Pancreas (tissue), 10 donors: ENCODE measurements at regions not wholly inside any gene's neighbourhood (a gene's known extent, or its start where the extent isn't known, plus 50 kb on each side); places are given as distances from the start of the nearest gene placed in this dataset.

Experiments
- ATAC-seq, 4 donors: fragments of 200-7000 bp; cut with Tn5 transposase; one replicate each; pipeline versions ENCODE4 v1.8.0 to v1.9.1; 2020; ENCODE audit warnings: mild to moderate bottlenecking in 4 of 4, moderate library complexity in 4 of 4
- DNase-seq, 6 donors: peaks; one replicate each; pipeline ENCODE4 v3.0.0-alpha.2; 2020
- FAIRE-seq: peaks from 2 replicates; lab custom pipeline; 2012; peaks lifted over from hg19 to GRCh38; lab: Jason Lieb, UNC
- H3K27ac ChIP-seq, 4 donors: fragments of 200-600 bp; sonication (generic); 1 replicate in 3 of 4; 2 replicates in 1 of 4; pipeline versions ENCODE4 v1.5.0 to v1.8.0; 2020
- H3K27me3 ChIP-seq, 4 donors: fragments of 200-600 bp; one replicate each; pipeline ENCODE4 v1.8.0; 2021
- H3K36me3 ChIP-seq, 3 donors: fragments of 200-600 bp; sonication (generic) in 1 of 3; one replicate each; pipeline versions ENCODE4 v1.5.0 to v1.8.0; 2020 to 2021
- H3K4me1 ChIP-seq, 3 donors: fragments of 200-600 bp; one replicate each; pipeline ENCODE4 v1.8.0; 2021
- H3K4me3 ChIP-seq, 4 donors: fragments of 200-600 bp; sonication (generic) in 2 of 4; one replicate each; pipeline versions ENCODE4 v1.5.0 to v1.8.0; 2020 to 2021
- H3K9me3 ChIP-seq, 4 donors: fragments of 200-600 bp; one replicate each; pipeline ENCODE4 v1.8.0; 2021
- WGBS, 2 donors: extraction: QIAGEN DNeasy Blood & Tissue Kit; methylation state at CpG; one replicate each; pipeline ENCODE4 v1.1.7; 2013; 5-methylcytosine and 5-hydroxymethylcytosine counted together
- intact Hi-C, 3 donors: fragments of 100-400 bp; cut with DNase I; formaldehyde crosslinking; loops; one replicate each; pipeline versions ENCODE4 v1.11.1 to v1.14.2; 2022
- TF ChIP-seq, protein P1 (sequence below), 4 donors: fragments of 200-600 bp; sonication (generic) in 3 of 4; IDR thresholded peaks; one replicate each; pipeline versions ENCODE4 v1.5.0 to v1.8.0; 2021; ENCODE audit warnings: antibody characterized with exemption in 4 of 4
- donor health status: healthy with polysubstance abuse.
- donor health status: DM: no; HTN: no; CAD: no; lungs with moderate emphysema.
- donor health status: DM: no; HTN: no; CAD: no.
- donor health status: control.
- donor health status: control.
- donor health status: Bipolar disorder and iron deficiency.
- donor health status: DM: yes; HTN: yes; CAD: no.
- donor health status: DM: no; HTN: no; CAD: no.
- donor health status: DM: no; HTN: no; CAD: no.
- donor health status: DM: yes; HTN: yes; CAD: no.

DNA sequence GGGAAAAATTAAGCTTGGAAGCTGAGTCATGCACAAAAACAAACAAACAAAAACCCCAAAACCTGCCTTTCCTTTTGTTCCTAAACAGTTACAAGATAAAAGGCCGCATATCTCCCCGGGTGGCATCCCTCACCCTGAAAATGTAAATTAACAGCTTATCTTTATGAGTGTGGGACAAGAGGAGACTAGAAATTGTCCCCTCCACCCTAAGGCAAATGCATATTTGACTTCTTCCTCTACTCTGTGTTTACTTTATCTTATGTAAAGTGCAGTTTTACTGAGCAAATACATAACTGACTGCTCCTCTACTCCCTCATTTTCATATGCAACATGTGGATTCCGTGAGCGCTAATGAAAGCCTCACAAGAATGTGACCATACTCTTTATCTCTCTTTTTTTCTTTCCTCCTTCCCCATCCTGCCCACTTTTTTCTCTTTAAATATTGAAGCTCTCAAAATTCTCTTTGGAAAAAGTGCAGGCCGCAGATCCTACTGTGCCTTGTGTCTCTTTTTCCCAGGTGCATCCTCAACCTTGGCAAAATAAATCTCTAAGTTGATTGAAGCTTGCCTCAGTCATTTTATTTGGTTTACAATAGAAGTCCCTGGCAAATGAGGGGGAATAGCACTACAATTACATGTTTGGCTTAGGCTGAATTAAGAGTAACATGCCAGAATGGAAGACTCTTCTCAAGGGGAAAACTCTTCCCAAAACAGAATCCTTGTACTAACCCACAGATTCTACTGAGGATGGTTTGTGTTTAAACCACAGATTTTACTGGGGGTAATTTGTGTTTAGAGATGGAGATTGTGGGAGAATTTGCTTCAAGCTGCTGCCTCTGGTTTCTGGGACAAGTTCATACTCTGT, 72.7 kb upstream of the WDR72 start:
- H3K27ac ChIP-seq: no peak overlapping the region
- intact Hi-C loops: no loop called here
- no peak for ATAC-seq
- FAIRE-seq: peak; percentile 23
- H3K9me3 ChIP-seq: no peaks in the 10 kb centered on the region
- H3K27me3 ChIP-seq: no peaks in the 10 kb centered on the region
- H3K36me3 ChIP-seq: no peaks in the 10 kb centered on the region
- no peak for DNase-seq
- TF ChIP-seq, protein P1, sequence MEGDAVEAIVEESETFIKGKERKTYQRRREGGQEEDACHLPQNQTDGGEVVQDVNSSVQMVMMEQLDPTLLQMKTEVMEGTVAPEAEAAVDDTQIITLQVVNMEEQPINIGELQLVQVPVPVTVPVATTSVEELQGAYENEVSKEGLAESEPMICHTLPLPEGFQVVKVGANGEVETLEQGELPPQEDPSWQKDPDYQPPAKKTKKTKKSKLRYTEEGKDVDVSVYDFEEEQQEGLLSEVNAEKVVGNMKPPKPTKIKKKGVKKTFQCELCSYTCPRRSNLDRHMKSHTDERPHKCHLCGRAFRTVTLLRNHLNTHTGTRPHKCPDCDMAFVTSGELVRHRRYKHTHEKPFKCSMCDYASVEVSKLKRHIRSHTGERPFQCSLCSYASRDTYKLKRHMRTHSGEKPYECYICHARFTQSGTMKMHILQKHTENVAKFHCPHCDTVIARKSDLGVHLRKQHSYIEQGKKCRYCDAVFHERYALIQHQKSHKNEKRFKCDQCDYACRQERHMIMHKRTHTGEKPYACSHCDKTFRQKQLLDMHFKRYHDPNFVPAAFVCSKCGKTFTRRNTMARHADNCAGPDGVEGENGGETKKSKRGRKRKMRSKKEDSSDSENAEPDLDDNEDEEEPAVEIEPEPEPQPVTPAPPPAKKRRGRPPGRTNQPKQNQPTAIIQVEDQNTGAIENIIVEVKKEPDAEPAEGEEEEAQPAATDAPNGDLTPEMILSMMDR (IDR thresholded peaks at IDR 0.05): no peak
- 76 to 78% methylated on average over 5 of the region's 5 CpGs for WGBS, 2 donors
- peaks cover 0 to 3% (median 0%) of the 10 kb centered on the region in 3 donors for H3K4me1 ChIP-seq
- H3K4me3 ChIP-seq: no peak overlapping the region

DNA sequence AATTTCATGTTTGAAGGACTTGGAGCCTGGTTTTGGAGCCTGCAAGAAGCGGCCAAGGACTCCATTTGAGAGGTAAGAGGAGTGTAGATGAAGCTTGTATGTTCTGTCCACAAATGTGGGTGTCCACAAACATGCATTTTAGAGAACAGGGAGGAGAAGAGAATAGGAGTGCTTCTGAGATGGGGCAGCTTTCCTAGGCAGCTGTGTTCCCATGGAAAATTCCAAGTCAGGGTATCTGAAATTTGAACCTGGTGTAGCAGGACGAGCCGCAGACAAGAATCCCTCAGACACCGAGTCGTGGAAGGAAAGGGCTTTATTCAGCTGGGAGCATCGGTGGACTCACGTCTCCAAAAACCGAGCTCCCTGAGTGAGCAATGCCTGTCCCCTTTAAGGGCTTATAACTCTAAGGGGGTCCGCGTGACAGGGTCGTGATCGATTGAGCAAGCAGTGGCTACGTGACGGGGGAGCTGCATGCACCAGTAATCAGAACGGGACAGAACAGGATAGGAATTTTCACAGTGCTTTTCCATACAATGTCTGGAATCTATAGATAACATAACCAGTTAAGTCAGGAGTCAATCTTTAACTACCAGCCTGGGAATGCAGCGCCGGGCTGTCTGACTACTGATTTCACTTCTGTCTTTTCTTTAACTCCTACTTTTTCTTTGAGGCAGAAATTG, 71.4 kb upstream of the WDR72 start:
- Histone ChIP-seq H3K27ac (no peak overlapping the region), H3K27me3 (no peaks in the 10 kb centered on the region), H3K4me1 (peaks cover 0 to 3% (median 0%) of the 10 kb centered on the region in 3 donors), H3K4me3 (no peak overlapping the region), H3K36me3 (no peaks in the 10 kb centered on the region), H3K9me3 (no peaks in the 10 kb centered on the region)
- intact Hi-C loops: no loop called here
- DNase-seq: no peak
- WGBS, 2 donors: 14 to 15% methylated on average over 17 of the region's 17 CpGs
- no peak for FAIRE-seq
- TF ChIP-seq, protein P1 (IDR thresholded peaks at IDR 0.05): no peak
- ATAC-seq: no peak

DNA sequence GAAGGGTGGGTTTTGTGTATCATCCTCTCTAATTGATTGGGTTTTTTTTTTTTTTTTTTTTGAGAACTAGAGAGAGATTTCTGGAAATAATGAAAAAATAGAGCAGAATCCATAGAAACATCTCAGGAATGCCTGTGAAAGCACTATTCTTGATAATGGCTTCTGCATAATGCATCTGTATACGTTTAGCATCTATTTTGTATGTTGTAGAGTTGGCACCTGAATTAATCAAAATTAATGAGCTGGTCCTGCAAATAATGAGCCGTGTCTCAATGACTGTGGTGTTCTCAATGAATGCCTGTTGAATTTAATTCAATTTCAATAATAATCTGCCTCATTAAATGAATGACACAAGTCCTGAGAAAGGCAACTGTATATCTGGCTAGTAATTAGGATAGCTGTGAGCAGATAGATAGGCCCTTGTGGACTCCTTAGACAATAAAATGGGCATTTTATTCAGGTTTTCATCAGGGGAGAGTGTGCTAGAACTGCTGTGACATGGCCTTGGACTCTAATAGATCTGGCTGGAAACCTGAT, 70.5 kb upstream of the WDR72 start:
- TF ChIP-seq, protein P1 (IDR thresholded peaks at IDR 0.05): no peak

DNA sequence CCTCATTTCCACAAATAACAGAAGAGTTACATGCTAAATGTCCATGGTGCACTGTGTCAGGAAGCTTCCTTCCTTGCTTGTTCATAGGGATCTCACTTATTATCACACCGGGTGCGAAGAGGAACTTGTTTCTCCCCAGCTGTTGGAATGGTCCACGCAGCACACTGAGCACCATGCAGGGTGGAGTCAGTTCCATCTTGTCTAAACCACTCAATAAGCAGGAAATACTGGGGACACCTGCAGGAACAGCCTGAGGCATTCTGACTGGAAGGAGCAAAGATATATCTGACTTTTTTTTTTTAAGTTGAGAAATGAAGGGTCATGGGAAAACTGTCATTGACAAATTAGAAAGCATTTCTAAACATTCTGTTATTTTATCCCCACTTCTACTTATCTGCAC, 70.0 kb upstream of the WDR72 start:
- TF ChIP-seq, protein P1 (IDR thresholded peaks at IDR 0.05): no peak
- H3K9me3 ChIP-seq: no peaks in the 10 kb centered on the region
- no peaks in the 10 kb centered on the region for H3K27me3 ChIP-seq
- FAIRE-seq (no peak), ATAC-seq (no peak), DNase-seq (no peak)
- intact Hi-C loops: no loop called here
- no peaks in the 10 kb centered on the region for H3K36me3 ChIP-seq
- WGBS, 2 donors: 91 to 92% methylated on average over 3 of the region's 3 CpGs
- peaks cover 0 to 3% (median 0%) of the 10 kb centered on the region in 3 donors for H3K4me1 ChIP-seq
- H3K27ac ChIP-seq: no peak overlapping the region
- H3K4me3 ChIP-seq: no peak overlapping the region

More for the DNA sequence above, 70.5 kb upstream of the WDR72 start:
- no peak for FAIRE-seq
- Histone ChIP-seq H3K27ac (no peak overlapping the region), H3K9me3 (no peaks in the 10 kb centered on the region), H3K4me3 (no peak overlapping the region), H3K36me3 (no peaks in the 10 kb centered on the region), H3K4me1 (peaks cover 0 to 3% (median 0%) of the 10 kb centered on the region in 3 donors), H3K27me3 (no peaks in the 10 kb centered on the region)
- intact Hi-C loops: no loop called here
- no peak for DNase-seq
- ATAC-seq: no peak
- WGBS, 2 donors: 80 to 89% methylated on average over 2 of the region's 2 CpGs
